ENCODE measurements at regions not wholly inside any gene's neighbourhood (a gene's known extent, or its start where the extent isn't known, plus 50 kb on each side); places are given as distances from the start of the nearest gene placed in this dataset.
"Not testable (repeated sequence)": the region's sequence is repeated elsewhere in the genome, so short reads cannot be mapped to it uniquely, and the experiment has no call there.

GRCh38 chr16:35798885-35799426 lies 2339.5 kb downstream of the TP53TG3F start:
- Histone ChIP-seq H3K36me3 (no peaks in the 10 kb centered on the region), H3K4me3 (no peak overlapping the region), H3K9me3 (no peaks in the 10 kb centered on the region), H3K4me1 (ENCODE audit: insufficient read depth) (no peaks in the 10 kb centered on the region), H3K27ac (no peak overlapping the region), H3K27me3 (no peaks in the 10 kb centered on the region)
- DNase-seq: no peak
- WGBS, 3 donors: 53 to 58% (median 54%) methylated on average over 11 of the region's 11 CpGs
- TF ChIP-seq, protein P1, sequence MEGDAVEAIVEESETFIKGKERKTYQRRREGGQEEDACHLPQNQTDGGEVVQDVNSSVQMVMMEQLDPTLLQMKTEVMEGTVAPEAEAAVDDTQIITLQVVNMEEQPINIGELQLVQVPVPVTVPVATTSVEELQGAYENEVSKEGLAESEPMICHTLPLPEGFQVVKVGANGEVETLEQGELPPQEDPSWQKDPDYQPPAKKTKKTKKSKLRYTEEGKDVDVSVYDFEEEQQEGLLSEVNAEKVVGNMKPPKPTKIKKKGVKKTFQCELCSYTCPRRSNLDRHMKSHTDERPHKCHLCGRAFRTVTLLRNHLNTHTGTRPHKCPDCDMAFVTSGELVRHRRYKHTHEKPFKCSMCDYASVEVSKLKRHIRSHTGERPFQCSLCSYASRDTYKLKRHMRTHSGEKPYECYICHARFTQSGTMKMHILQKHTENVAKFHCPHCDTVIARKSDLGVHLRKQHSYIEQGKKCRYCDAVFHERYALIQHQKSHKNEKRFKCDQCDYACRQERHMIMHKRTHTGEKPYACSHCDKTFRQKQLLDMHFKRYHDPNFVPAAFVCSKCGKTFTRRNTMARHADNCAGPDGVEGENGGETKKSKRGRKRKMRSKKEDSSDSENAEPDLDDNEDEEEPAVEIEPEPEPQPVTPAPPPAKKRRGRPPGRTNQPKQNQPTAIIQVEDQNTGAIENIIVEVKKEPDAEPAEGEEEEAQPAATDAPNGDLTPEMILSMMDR (IDR thresholded peaks at IDR 0.05): no peak
- no peak for TF ChIP-seq POLR2A (IDR thresholded peaks at IDR 0.05)
- no peak for TF ChIP-seq EP300 (IDR thresholded peaks at IDR 0.05)
- intact Hi-C loops (cut with DNase I): no loop called here

GRCh38 chr16:35804465-35804864 lies 2345.1 kb downstream of the TP53TG3F start:
- H3K27ac ChIP-seq; H3K9me3 ChIP-seq; H3K4me1 ChIP-seq (ENCODE audit: insufficient read depth); DNase-seq; intact Hi-C loops (cut with DNase I); H3K27me3 ChIP-seq; H3K36me3 ChIP-seq; H3K4me3 ChIP-seq: not testable (repeated sequence)

DNA sequence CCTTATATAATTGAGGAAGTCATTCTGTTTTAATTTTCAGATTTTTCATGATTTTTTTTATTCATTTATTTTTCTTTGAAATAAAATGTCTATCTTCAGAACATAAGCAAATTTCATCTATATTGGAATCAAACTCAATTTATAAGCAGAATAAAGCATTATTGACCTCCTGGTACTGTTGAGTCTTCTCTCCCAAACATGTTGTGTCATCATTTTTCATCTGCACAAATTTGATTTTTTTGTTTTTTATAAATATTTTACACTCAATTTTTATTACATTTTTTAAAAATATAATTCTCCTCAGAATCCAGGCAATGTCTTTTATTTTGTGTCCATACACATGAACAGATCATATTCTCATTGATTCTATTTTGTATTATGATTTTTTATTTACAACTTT lies 2363.9 kb downstream of the TP53TG3F start:
- intact Hi-C loops (cut with DNase I): no loop called here
- Histone ChIP-seq H3K36me3 (no peaks in the 10 kb centered on the region), H3K9me3 (no peaks in the 10 kb centered on the region), H3K27me3 (no peaks in the 10 kb centered on the region), H3K4me3 (no peak overlapping the region), H3K4me1 (ENCODE audit: insufficient read depth) (no peaks in the 10 kb centered on the region), H3K27ac (no peak overlapping the region)
- DNase-seq: no peak
- TF ChIP-seq POLR2A (IDR thresholded peaks at IDR 0.05): no peak
- no peak for TF ChIP-seq EP300 (IDR thresholded peaks at IDR 0.05)
- TF ChIP-seq, protein P1 (IDR thresholded peaks at IDR 0.05): no peak

- Histone ChIP-seq H3K9me3 (no peaks in the 10 kb centered on the region), H3K27me3 (no peaks in the 10 kb centered on the region), H3K36me3 (no peaks in the 10 kb centered on the region), H3K4me3 (no peak overlapping the region), H3K27ac (no peak overlapping the region), H3K4me1 (ENCODE audit: insufficient read depth) (no peaks in the 10 kb centered on the region)
- 20 to 32% (median 25%) methylated on average over 3 of the region's 3 CpGs for WGBS, 3 donors
- no peak for DNase-seq
- TF ChIP-seq, protein P1 (IDR thresholded peaks at IDR 0.05): no peak
- TF ChIP-seq POLR2A (IDR thresholded peaks at IDR 0.05): no peak
- intact Hi-C loops (cut with DNase I): no loop called here
These were observed 2382.2 kb downstream of the TP53TG3F start for GRCh38 chr16:35841632-35842031.

GRCh38 chr16:35862242-35862641 lies 2402.8 kb downstream of the TP53TG3F start:
- no peak for DNase-seq
- H3K4me3 ChIP-seq: no peak overlapping the region

More at GRCh38 chr16:35862242-35862641, 2402.8 kb downstream of the TP53TG3F start:
- H3K9me3 ChIP-seq: peaks cover 0 to 4% of the 10 kb centered on the region in 2 donors
- H3K27me3 ChIP-seq: no peaks in the 10 kb centered on the region
- no peaks in the 10 kb centered on the region for H3K4me1 ChIP-seq (ENCODE audit: insufficient read depth)
- no peak for TF ChIP-seq EP300 (IDR thresholded peaks at IDR 0.05)
- TF ChIP-seq POLR2A (IDR thresholded peaks at IDR 0.05): no peak
- TF ChIP-seq, protein P1 (IDR thresholded peaks at IDR 0.05): no peak
- intact Hi-C loops (cut with DNase I): no loop called here
- no peak overlapping the region for H3K27ac ChIP-seq
- H3K36me3 ChIP-seq: no peaks in the 10 kb centered on the region
